DMS153 (cell line): ENCODE measurements at regions not wholly inside any gene's neighbourhood (a gene's known extent, or its start where the extent isn't known, plus 50 kb on each side); places are given as distances from the start of the nearest gene placed in this dataset.

Source experiments
- DNase-seq: peaks from one replicate; lab custom pipeline; 2025; lab: John Stamatoyannopoulos, UW

DNA sequence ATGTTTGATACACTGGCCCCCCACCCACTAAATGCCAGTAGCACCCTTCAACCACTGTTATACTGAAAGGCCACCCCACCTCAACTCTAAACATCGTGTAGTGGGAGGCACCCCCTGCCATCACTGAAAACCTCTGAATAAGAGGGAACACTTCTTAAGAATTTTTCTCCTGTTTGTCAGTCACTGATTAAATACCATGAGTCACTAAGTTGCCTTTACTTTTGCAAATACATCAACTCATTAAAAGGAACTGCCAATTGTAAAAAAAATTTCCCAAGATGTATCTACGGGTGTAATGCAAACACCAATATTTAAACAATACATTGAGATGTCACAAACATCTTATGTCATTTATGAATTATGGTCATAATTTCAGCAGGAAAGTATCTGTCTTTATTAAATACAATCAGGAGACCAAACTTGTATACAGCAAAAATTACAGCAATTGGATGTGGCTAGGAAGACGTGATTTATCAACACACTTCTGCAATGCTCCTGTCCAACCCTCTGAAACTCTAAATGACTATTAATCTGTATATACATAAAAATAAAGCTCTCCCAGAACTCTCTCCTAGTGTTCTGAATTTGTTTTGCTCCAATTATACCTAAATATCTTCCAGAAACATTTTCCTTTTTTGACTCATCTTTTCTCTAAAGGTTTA, 144.1 kb upstream of the STK17B start:
- no peak for DNase-seq

DNA sequence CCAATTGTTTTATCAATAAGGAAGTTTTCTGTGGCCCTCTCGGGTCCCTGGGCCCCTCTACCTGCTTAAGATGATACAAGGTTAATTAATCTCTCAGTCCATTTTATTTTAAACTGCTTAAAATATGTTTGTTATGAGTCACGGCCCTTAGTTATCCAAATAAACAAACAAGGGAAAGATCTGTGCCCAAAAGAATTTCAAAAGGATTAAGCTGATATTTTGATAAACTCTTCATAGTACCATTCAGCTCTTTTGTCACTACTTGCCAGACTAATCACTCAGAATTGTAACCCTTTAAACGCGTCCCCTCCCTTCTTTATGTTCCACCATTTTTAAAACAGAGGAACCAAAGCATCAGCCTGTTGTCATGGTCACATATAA, 144.7 kb upstream of the STK17B start:
- DNase-seq: no peak

DNA sequence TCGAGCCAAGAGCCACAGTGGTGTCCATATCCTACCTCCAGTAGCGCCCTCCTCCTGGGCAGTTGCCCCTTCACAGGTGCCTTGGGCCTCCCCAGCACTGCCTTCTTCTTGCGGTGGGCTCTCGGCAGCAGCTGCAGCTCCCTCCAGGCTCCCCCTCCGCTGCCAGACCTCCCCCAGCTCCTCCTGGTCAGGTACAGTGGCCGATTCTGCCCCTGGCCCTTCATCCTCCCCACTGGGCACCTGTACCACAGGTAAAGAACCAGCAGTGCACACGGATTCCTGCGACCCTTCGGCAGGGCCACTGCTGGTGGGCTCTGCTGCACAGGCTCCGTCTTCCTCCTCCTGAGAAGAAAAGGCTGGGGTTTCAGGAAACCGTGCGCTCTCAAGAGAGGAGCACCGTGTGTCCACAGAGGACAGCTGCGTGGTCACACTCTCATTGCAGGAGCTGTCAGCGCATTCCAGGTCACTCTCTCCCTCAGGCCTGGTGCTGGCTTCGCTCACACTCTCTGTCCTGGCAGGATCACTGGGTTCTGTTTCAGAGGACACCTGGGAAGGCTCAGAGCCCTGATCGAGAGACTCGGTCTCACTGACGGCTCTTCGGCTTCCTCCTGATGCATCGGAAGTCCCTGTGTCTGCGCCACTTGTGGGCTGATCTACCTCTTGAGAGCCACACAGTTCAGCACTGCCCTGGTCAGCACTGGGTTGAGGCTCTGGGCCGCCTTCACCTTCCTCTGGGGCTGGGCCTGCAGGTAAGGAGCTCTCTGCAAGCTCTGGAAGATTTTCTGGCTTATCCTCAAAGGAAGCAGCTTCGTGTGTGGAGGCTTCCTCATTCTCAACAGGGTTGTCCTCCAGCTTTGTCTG, 147.4 kb upstream of the STK17B start:
- no peak for DNase-seq

DNA sequence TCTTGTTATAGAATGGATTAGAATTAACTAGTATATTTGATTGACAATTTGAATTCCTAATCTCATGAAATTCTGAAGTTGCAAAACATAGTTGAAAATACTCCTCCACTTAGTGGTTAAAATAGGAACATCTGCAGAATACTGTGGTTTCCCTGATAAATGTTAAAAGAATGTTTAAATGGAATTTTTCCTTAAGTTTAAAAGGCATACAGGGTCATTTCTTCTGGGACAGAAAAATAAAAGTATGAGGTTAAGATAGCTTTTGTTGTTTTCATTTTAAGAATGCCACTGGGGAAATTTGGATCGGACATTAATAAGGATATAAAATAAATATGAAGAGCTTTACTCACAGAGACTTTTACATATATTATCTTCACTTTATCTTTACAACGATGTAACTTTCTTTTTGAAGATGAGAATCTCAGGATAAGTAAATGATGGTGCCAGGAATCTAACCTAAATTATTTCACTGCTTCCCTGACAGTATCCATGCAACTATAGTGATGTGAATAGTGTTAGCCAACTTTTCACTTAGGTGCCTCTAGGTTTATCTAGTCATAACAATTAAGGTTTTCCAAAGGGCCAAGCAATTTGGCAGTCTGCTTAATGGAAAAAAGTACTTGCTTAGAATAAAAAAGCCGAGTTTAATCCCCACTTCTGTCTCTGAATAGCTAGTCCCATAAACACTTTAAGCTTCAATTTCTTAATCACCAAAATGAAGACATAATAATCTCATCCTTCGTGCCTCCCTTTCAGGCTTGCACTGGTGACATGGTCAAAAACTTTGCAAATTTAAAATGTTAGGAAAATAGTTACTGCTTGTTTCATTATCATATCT, 151.8 kb upstream of the STK17B start:
- DNase-seq: no peak

DNA sequence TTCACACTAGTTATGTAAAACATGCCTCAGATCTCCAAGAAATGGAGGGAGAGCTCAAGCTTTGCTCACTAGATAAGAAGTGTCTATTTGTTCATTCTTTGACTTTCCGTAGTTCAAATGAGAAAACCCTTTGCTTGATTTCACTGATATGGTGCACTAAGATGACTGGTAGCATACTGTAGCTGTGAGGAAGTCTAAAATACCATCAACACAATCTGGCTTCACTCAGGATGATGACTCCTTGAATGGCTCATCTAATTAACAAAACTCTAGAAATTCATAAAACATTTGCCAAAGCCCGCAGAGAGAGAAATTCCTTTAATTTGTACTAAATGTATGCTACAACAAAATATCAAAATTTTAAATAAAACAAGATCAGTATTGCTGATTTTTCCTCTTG, 152.8 kb upstream of the STK17B start:
- DNase-seq: no peak

DNA sequence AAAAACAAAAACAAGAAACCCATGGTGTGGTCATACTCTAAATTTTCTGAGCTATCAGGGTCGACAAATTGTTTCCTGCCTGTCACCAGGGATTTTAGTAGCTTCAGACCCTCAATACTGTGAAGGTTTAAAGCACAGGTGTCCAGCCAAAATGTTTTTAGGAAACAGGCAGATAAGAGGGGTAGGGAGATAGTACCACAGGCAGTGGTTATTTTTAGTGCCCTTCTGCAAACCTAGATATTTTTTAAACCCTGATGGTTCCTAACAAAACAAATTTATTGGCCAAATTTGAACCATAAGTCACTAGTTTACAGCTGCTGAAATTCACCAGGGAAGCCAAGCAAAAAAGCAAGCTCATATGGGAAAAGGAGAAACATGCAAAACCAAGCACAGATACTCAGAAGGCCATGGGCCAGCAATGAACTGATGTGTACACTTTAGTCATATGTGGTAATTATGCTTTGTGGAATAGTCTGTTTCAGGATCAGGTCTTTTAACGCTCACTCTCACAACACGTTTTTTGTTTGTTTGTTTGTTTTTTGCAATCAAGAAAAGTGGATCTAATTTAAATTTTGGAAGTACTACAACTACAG, 156.8 kb upstream of the STK17B start:
- no peak for DNase-seq

DNA sequence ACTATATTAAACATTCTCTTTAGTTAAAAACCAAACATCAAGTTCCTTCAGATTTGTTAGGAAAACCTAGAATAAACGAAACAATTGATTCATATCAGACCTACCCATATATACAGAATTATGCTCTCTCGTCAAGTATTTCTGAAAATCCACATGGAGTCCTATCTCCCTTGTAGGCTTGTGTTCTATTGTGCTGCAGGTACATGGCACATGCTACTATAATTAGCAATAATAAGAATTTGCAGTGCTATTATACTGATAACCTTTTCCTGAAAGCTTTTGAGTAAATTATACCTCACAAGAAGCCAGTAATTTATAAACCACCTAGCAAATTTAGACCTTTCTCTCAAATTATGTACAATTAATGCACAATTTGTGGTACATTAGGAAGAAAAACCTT, 158.6 kb upstream of the STK17B start:
- no peak for DNase-seq

DNA sequence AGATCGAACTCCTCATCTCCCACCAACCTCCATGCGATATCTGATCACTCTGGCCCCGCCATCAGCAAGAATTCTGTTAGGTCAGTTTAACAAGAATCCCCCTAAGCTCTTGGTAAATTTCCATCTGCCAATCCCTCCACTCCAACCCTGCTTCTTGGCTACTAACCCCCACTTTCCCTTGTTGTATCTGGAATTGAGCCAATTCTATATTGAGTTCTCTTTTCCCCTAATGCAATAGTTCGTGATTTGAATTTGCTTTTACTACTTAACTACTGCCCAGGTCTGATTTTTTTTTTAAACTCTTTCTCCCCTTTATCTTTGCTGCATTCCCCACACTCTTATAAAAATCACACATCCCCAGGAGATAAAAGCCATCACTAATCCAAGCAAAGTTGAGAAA, 159.3 kb upstream of the STK17B start:
- no peak for DNase-seq

DNA sequence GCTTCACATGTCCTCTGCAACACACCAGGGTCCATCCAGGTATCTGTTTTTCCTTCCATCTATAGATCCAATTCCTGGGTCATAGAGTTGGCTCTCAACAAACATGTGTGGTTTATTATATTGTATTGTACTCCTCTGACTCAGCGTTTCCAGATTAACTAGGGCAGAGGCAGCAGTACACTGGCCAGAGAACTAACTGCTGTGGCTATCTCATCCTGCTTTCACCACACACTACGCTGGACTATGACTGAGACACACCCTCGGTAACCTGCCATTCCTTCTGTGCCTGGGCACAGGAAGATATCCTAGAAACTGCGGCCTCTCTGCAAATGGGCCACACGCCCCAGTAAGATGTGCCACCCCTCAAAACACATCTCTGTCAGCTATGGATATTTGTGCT, 159.8 kb upstream of the STK17B start:
- no peak for DNase-seq

DNA sequence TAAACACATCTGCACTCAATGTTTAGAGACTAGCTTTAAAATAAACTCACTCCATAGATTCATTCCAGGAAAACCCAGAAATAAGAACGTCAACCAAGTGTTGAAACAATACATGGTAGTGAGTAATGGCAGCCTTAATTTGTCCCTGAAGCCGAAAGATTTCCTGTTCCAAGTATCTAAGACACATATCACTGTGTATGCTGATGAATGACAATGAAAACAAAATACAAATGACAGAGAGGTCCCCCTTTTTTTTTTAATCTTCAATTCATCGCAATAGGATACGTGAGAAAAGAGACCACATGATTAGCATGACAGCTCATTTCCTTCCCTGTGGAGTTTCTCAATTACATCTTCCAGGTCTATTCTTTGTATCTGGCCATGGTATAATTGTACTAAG, 160.5 kb upstream of the STK17B start:
- DNase-seq: no peak

DNA sequence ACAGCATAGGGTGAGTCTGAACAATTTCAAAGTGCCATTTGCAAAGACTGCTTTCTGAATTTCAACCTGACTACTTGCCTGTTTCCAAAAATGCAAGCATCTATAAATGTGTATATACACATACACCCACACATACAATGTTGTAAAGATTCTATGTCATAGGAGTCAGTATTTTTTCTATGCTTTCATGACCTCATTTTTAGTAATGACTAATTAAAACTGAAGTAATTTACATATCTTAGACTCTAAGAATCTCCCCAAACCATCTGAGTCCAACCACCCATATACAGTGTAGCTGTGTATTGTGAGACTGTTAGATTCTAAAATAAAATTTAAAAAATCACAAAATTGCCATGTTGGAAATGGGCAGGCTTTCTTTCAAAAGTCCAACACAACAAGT, 162.0 kb upstream of the STK17B start:
- no peak for DNase-seq

DNA sequence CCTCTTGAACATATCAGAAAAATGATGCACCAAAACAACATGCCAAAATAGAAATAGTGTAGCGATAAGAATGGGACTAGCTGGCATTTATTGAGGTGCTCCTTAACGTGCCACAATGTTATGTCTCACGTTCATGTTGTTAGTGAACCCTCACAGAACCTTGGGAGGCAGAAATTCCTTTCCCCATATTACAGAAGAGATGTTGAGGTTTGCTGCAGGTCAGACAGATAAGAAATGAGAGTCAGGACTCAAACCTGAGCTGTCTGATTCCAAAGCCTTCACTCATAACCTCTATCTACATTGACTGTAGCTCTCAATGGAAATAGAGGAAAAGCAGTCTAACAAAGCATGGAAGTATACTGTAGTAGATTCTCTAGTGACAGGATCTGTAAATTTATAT, 163.3 kb upstream of the STK17B start:
- DNase-seq: no peak

DNA sequence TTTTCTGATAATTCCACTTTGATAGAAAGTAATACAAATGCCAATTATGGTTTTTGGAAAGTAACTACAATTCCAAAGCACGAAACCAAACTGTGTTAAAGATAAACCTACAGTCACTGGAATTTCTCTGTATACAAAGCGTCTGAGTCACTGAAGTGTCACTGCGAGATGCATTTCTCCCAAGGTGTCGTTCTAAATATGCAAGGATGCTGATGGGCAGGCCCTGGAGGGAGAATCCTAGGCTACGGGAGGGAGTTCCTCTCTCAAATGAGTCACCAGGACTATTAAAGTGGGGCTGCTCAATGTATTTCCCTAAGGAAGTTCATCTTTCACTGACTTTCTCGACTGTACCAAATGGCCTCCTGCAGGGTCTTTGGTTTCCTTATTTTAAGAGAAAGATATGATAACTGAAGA, 163.8 kb upstream of the STK17B start:
- DNase-seq: no peak

DNA sequence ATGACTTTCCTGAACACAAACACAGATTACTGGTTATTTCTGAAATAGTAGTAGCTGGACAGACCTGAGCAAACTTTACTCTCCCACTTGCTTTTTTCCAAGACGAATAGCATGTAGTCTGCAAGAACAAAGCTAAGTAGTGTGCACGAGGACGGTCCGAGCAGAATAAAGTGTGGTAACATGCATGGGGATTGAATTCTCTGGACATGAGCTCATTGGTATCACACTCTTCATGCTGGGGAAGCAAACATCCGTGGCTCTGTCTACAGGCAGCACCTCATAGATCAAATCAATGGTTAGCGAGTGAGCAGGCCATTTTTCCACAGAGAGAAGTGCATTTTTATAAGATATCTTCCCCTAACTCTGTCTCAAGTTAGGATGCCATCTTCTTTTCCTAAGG, 164.8 kb upstream of the STK17B start:
- DNase-seq: no peak

DNA sequence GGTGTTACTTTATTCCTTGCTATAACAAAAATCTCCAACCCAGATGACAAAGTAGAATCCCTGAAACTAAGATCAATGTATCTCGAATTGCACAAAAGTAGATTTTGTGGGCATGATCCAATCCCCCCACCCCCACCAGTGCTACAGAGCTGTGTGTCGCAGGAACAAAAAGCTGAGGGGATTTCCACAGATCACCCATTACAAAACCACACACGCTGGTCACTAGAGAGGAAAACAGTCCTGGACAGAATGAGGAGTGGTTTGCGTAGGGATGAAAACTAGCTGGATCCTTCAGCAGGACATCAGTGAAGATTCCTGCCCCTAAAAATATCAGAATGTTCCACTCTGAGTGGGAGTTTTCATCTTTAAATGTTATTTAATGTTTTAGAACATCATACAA, 165.3 kb upstream of the STK17B start:
- no peak for DNase-seq

DNA sequence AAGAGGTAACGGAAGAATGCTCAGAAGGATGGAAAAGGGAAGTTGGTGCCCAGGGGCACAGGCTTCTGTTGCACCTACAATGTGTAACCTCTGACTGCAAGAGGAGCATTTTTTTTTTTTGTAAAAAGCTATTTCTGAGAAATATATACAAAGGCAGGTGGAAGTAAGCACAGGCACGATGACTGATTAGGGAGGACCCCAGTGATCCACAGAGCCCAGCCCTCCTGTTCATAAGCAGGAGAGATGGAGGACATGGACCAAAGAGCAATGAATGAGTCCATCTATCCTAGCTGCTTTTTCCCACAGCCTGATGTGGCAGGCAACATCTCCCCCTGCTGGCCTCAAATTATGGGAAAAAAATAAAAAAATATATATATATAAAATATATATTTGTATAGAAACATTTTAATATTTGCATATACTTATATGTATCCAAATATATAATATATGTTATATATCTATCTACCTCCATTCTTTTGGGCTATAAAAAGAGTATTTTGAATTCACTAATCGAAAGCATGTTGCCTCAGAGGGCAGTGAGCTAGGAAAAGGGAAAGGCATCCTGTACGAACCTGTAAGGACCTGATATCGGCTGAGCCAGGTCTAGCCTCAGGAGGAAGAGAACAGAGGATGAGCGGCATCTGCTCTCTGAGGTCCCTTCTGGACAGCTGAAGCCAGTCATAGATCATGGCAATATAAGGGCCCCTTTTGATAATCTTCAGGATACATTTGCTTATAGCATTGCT, 166.0 kb upstream of the STK17B start:
- no peak for DNase-seq

DNA sequence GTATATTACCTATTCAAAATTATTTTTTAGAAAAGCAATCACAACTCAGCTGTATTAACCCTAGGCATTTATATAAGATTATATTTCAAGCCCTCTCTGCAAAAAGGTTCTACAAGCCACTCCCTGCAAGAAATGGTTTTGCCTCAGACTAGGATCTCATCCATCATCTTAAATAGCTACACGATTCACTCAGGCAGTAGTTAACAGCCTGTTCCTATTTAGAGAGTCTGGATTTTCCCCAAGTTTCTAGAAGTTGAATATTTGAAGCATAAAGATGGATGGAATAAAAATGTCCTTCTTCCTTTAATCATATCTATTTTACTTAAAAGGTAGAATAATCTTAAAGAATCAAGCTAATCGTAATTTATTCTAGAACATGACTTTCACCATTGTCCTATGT, 167.1 kb upstream of the STK17B start:
- no peak for DNase-seq

DNA sequence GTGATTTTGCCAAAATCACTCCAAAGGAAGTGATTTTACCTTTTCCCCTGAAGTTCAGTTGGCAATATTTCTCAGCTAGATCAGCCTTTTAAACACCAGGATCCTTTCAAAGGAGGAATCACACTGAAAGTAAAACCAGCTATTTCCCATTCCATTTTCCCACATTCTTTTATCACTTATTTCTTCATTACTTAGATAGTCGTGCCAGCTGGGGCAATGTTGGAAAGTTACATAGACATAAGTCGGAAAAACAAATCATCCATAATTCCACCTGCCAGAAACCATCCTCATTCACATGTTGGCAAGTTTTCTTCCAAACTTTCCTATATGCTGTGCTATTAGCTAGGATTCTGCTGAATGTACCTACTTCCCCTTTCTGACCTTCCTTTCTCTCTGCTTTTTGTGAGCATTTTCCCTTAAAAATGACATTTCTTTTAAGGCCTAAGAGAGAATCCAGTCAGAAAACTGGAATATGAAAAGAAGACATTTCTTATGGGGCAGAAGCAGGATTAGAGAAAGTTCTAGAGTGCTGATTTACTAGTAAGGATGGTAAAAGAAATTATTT, 170.0 kb upstream of the STK17B start:
- DNase-seq: no peak

DNA sequence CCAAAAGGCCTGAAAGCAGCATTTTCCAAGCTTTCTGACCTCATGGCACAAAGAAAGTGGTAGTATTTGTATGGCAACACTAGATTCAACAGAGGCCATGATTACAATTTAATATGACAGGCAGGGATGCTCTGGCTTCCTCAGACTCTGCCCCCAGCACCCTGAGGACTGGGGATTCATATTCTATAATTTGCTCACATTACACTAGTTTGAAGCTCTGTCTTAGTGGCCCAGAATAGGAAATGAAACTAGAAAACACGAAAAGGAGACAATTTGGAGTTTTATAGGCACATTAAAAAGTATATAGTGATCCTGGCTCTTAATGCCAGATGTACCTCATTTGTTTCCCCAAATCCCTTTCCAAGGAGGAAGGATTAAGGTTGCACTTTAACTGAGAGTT, 173.0 kb upstream of the STK17B start:
- no peak for DNase-seq

DNA sequence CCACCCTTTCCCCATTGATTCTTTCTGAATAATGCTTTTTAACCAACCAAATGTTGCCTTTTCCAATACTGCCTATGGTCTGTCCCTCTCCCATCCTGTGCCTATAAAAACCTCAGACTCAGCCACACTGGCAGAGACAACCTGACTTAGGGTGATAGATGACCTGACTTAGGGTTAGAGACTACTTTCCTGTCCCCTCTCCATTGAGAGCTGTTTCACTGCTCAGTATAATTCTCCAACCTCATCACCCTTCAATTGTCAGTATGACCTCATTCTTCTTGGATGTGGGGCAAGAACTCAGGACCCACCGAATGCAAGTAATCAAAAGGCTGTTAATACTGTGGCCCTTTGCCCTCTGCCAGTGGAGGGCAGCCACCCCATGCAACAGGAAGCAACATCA, 182.3 kb upstream of the STK17B start:
- no peak for DNase-seq

DNA sequence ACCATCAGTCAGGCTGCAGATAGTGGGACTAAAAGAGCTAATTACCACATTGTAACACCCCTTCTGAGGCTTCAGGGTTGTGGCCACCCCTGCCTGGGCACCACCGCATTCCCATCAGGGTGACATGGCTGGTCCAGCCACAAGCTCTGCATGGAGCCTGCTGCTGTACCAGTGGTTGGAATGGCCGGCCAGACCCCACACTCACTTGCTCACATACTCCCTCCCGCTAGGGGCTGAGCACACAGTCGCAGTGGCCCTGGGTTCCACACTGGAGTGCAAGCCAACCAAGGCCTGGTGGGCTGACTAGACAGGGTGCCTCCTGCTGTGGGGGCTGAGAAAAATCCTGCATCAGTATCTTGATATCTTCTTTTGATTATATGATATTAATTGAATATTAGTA, 182.8 kb upstream of the STK17B start:
- no peak for DNase-seq

DNA sequence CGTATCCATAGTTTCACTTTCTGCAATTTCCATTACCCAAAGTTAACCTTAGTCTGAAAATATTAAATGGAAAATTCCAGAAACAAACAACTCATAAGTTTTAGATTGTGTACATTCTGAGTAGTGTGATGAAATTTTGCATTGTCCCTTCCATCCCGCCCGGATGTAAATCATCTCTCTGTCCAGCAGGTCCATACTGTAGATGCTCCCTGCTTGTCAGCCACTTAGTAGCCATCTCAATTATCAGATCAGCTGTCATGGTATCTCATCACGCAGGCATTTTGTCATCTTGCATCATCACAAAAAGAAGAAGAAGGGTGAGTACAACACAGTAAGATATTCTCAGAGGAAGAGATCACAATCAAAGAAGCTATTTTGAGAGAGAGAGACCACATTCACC, 185.0 kb upstream of the STK17B start:
- DNase-seq: no peak
